ENCODE measurements at regions not wholly inside any gene's neighbourhood (a gene's known extent, or its start where the extent isn't known, plus 50 kb on each side); places are given as distances from the start of the nearest gene placed in this dataset.

DNA sequence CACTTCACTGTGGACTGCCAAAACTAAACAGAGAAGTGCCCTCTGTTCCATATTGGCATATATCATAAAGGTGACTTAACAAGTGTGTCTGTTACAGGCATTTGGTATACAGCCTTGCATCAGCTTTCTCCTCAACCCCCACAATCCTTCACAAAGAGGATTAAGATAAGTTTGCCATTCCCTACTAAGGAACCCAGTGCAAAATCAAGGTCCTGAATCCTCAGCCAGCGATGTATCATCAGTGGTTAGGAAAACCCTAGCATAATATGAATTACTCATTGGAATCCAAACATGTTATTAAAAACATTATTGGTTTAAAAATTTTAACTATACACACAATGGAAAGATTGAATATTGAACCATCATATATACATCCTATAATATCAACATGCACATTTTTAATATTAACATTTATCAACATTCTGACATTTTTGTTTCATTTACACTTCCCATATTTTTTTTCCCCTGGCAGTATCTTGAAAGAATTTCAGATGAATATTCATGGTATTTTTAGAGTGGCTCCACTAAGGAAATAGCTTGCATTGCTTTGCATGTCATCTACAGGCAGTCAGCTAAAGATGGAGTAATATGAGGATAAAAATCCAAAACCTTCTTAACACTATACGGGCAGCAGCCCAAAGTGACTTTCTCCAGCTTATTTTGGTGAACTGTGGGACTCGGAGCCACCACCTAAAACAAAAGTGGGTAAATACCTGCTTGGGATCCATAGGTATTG is 215.6 kb upstream of the CHRM2 start:
- no peak overlapping the region for H3K9ac ChIP-seq (ENCODE audit: low read depth in 1 of 2, low read length in 2 of 2)
- H3K4me3 ChIP-seq (ENCODE audit: low read depth in 1 of 3, low read length in 3 of 3), result no peak overlapping the region
- TF ChIP-seq HNF4G (IDR thresholded peaks at IDR 0.05), result no peak
- TF ChIP-seq, protein P1, sequence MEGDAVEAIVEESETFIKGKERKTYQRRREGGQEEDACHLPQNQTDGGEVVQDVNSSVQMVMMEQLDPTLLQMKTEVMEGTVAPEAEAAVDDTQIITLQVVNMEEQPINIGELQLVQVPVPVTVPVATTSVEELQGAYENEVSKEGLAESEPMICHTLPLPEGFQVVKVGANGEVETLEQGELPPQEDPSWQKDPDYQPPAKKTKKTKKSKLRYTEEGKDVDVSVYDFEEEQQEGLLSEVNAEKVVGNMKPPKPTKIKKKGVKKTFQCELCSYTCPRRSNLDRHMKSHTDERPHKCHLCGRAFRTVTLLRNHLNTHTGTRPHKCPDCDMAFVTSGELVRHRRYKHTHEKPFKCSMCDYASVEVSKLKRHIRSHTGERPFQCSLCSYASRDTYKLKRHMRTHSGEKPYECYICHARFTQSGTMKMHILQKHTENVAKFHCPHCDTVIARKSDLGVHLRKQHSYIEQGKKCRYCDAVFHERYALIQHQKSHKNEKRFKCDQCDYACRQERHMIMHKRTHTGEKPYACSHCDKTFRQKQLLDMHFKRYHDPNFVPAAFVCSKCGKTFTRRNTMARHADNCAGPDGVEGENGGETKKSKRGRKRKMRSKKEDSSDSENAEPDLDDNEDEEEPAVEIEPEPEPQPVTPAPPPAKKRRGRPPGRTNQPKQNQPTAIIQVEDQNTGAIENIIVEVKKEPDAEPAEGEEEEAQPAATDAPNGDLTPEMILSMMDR (IDR thresholded peaks at IDR 0.05; ENCODE audit: low read depth, low read length, missing input control), result no peak
- no peak for TF ChIP-seq RXRA (IDR thresholded peaks at IDR 0.05)
- no peak for TF ChIP-seq YY1 (IDR thresholded peaks at IDR 0.05)
- TF ChIP-seq RAD21 (IDR thresholded peaks at IDR 0.05), result no peak
- TF ChIP-seq, protein P2, sequence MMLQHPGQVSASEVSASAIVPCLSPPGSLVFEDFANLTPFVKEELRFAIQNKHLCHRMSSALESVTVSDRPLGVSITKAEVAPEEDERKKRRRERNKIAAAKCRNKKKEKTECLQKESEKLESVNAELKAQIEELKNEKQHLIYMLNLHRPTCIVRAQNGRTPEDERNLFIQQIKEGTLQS (IDR thresholded peaks at IDR 0.05), result no peak
- TF ChIP-seq, protein P3, sequence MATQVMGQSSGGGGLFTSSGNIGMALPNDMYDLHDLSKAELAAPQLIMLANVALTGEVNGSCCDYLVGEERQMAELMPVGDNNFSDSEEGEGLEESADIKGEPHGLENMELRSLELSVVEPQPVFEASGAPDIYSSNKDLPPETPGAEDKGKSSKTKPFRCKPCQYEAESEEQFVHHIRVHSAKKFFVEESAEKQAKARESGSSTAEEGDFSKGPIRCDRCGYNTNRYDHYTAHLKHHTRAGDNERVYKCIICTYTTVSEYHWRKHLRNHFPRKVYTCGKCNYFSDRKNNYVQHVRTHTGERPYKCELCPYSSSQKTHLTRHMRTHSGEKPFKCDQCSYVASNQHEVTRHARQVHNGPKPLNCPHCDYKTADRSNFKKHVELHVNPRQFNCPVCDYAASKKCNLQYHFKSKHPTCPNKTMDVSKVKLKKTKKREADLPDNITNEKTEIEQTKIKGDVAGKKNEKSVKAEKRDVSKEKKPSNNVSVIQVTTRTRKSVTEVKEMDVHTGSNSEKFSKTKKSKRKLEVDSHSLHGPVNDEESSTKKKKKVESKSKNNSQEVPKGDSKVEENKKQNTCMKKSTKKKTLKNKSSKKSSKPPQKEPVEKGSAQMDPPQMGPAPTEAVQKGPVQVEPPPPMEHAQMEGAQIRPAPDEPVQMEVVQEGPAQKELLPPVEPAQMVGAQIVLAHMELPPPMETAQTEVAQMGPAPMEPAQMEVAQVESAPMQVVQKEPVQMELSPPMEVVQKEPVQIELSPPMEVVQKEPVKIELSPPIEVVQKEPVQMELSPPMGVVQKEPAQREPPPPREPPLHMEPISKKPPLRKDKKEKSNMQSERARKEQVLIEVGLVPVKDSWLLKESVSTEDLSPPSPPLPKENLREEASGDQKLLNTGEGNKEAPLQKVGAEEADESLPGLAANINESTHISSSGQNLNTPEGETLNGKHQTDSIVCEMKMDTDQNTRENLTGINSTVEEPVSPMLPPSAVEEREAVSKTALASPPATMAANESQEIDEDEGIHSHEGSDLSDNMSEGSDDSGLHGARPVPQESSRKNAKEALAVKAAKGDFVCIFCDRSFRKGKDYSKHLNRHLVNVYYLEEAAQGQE (IDR thresholded peaks at IDR 0.05), result no peak
- TF ChIP-seq, protein P4, sequence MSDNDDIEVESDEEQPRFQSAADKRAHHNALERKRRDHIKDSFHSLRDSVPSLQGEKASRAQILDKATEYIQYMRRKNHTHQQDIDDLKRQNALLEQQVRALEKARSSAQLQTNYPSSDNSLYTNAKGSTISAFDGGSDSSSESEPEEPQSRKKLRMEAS (IDR thresholded peaks at IDR 0.05), result no peak
- TF ChIP-seq NR2F2 (IDR thresholded peaks at IDR 0.05), result no peak
- TF ChIP-seq FOXA1 (IDR thresholded peaks at IDR 0.05), result no peak
- TF ChIP-seq, protein P5, sequence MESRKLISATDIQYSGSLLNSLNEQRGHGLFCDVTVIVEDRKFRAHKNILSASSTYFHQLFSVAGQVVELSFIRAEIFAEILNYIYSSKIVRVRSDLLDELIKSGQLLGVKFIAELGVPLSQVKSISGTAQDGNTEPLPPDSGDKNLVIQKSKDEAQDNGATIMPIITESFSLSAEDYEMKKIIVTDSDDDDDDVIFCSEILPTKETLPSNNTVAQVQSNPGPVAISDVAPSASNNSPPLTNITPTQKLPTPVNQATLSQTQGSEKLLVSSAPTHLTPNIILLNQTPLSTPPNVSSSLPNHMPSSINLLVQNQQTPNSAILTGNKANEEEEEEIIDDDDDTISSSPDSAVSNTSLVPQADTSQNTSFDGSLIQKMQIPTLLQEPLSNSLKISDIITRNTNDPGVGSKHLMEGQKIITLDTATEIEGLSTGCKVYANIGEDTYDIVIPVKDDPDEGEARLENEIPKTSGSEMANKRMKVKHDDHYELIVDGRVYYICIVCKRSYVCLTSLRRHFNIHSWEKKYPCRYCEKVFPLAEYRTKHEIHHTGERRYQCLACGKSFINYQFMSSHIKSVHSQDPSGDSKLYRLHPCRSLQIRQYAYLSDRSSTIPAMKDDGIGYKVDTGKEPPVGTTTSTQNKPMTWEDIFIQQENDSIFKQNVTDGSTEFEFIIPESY (IDR thresholded peaks at IDR 0.05), result no peak
- TF ChIP-seq EGR1 (IDR thresholded peaks at IDR 0.05; ENCODE audit: low read depth in 2 of 2), result no peak
- TF ChIP-seq SP1 (IDR thresholded peaks at IDR 0.05), result no peak
- TF ChIP-seq HNF4A (conservative IDR thresholded peaks at IDR 0.05), result no peak
- TF ChIP-seq JUND (IDR thresholded peaks at IDR 0.05), result no peak
- H3K9me3 ChIP-seq (ENCODE audit: control insufficient read depth in 4 of 4, low read length in 3 of 4), result no peaks in the 10 kb centered on the region
- H3K27me3 ChIP-seq (ENCODE audit: control insufficient read depth in 4 of 4, insufficient read depth in 4 of 4, low read length in 3 of 4), result no peaks in the 10 kb centered on the region
- no peaks in the 10 kb centered on the region for H3K4me1 ChIP-seq (ENCODE audit: control insufficient read depth in 4 of 4, insufficient read depth in 4 of 4, low read length in 3 of 4)
- 79% methylated on average over 3 of the region's 3 CpGs for WGBS
- DNase-seq (ENCODE audit: low spot score), result no peak
- no peaks in the 10 kb centered on the region for H3K36me3 ChIP-seq (ENCODE audit: control insufficient read depth in 4 of 4, insufficient read depth in 3 of 4, low read depth in 1 of 4, low read length in 3 of 4)
- no peak overlapping the region for H3K27ac ChIP-seq (ENCODE audit: low read depth in 1 of 2, low read length in 2 of 2)

DNA sequence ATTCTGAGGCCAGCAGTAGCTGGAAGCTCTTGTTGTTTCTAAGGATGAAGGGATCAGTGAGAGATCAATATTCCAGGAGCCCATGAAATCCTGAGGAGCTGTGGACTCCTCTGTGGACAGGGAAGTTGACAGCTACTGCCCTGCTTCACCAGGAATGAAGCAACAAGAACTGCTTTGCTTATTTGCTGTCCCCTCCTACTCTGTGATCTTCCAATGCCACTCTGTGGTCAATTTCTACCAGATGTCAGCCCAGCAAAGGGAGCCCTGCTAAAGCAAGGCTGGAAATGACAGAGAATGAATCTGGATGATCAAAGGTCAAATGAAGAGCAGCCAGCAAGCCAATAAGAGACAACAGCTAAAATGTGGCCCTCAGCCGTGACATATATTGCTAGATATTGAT is 227.5 kb upstream of the CHRM2 start:
- DNase-seq (ENCODE audit: low spot score), result no peak
- WGBS, result 26% methylated on average over 1 of the region's 1 CpG
- H3K27ac ChIP-seq (ENCODE audit: low read depth in 1 of 2, low read length in 2 of 2), result no peak overlapping the region
- peaks cover 0 to 1% (median 0%) of the 10 kb centered on the region in 4 donors for H3K9me3 ChIP-seq (ENCODE audit: control insufficient read depth in 4 of 4, low read length in 3 of 4)
- no peak overlapping the region for H3K4me3 ChIP-seq (ENCODE audit: low read depth in 1 of 3, low read length in 3 of 3)
- no peak for TF ChIP-seq RAD21 (IDR thresholded peaks at IDR 0.05)
- TF ChIP-seq, protein P5 (IDR thresholded peaks at IDR 0.05), result no peak
- TF ChIP-seq HNF4A (conservative IDR thresholded peaks at IDR 0.05), result no peak
- TF ChIP-seq, protein P2 (IDR thresholded peaks at IDR 0.05), result no peak
- TF ChIP-seq TAF1 (conservative IDR thresholded peaks at IDR 0.05), result no peak
- H3K36me3 ChIP-seq (ENCODE audit: control insufficient read depth in 4 of 4, insufficient read depth in 3 of 4, low read depth in 1 of 4, low read length in 3 of 4), result no peaks in the 10 kb centered on the region
- H3K27me3 ChIP-seq (ENCODE audit: control insufficient read depth in 4 of 4, insufficient read depth in 4 of 4, low read length in 3 of 4), result no peaks in the 10 kb centered on the region
- no peak overlapping the region for H3K9ac ChIP-seq (ENCODE audit: low read depth in 1 of 2, low read length in 2 of 2)
- H3K4me1 ChIP-seq (ENCODE audit: control insufficient read depth in 4 of 4, insufficient read depth in 4 of 4, low read length in 3 of 4), result peaks cover 0 to 1% (median 0%) of the 10 kb centered on the region in 4 donors

All from liver (tissue), 8 donors.